Kidney epithelial cell (primary cell): ENCODE measurements at regions not wholly inside any gene's neighbourhood (a gene's known extent, or its start where the extent isn't known, plus 50 kb on each side); places are given as distances from the start of the nearest gene placed in this dataset.
A peak's percentile ranks its signal among the peaks of the same experiment; 100 is the strongest.

Source experiments
- DNase-seq: peaks from one replicate; pipeline ENCODE4 v3.0.0-alpha.2; 2010; ENCODE audit warnings: low read depth
- H3K27me3 ChIP-seq: 2 replicates; pipeline ENCODE4 v1.6.0; 2011; ENCODE audit warnings: low read length; ENCODE audit not compliant: control insufficient read depth, insufficient read depth
- H3K36me3 ChIP-seq: 2 replicates; pipeline ENCODE4 v1.5.1; 2011; ENCODE audit warnings: low read length; ENCODE audit not compliant: control insufficient read depth, insufficient read depth
- H3K4me3 ChIP-seq: 2 replicates; pipeline ENCODE4 v1.5.1; 2011; ENCODE audit warnings: low read depth, mild to moderate bottlenecking, control low read depth, low read length
- TF ChIP-seq, protein P1 (sequence below): IDR thresholded peaks from 2 replicates; pipeline ENCODE4 v1.5.1; 2011; ENCODE audit warnings: mild to moderate bottlenecking, moderate library complexity, low read length, control low read depth, inconsistent platforms; ENCODE audit not compliant: insufficient read depth, poor library complexity, severe bottlenecking

DNA sequence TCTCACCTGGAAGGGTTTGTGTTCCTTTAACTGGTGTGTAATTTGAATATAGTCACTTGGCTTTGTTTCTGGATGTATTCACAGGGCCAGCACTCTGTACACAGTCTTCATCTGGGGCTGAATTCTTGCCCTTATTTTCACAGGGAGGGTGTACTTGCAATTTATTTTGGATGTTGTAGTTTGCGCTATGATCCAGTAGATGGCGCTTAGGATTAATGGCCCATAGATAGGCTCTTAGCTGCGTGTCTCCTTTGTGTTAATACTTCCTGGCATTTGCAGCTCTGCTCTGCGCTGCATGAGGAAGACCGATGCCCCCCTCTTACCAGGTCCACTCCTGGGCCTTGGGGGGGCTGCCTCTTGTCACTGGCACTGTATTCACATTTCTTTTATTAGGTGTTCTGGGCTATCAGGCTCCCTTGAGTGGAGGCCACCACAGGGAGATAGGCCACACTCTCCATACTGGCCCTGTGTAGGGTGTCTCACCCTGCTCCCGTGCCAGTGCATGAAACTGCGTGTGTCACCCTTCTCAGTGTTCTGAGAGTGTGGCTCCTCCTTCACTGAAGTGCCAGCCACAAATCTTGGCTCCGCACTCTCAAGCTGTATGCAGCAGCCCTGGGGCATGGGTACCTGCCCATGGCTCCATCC lies 562.2 kb downstream of the ZIC3 start:
- TF ChIP-seq, protein P1, sequence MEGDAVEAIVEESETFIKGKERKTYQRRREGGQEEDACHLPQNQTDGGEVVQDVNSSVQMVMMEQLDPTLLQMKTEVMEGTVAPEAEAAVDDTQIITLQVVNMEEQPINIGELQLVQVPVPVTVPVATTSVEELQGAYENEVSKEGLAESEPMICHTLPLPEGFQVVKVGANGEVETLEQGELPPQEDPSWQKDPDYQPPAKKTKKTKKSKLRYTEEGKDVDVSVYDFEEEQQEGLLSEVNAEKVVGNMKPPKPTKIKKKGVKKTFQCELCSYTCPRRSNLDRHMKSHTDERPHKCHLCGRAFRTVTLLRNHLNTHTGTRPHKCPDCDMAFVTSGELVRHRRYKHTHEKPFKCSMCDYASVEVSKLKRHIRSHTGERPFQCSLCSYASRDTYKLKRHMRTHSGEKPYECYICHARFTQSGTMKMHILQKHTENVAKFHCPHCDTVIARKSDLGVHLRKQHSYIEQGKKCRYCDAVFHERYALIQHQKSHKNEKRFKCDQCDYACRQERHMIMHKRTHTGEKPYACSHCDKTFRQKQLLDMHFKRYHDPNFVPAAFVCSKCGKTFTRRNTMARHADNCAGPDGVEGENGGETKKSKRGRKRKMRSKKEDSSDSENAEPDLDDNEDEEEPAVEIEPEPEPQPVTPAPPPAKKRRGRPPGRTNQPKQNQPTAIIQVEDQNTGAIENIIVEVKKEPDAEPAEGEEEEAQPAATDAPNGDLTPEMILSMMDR = peak; percentile 63
- Histone ChIP-seq H3K4me3 (no peak overlapping the region), H3K27me3 (no peaks in the 10 kb centered on the region), H3K36me3 (no peaks in the 10 kb centered on the region)
- no peak for DNase-seq

DNA sequence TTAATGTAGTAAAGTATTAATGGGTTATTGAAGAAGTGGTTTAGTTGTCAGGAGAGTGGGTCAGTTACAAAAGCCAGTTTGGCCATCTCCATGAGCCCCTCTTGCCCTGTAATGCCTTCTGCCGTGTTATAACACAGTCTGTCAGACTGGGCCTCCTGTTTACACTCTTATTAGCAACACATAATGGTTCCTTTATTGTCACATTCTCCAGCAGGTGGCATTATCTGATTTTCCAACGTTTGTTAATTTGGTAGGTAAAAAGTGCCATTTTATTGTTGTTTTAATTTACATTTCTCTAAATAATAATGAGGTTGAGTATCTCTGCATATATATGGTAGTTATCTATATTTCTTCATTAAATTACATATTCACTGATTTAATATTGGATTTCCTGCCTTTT lies 560.8 kb downstream of the FGF13 start:
- Histone ChIP-seq H3K27me3 (no peaks in the 10 kb centered on the region), H3K4me3 (no peak overlapping the region), H3K36me3 (no peaks in the 10 kb centered on the region)
- TF ChIP-seq, protein P1 = no peak
- no peak for DNase-seq

DNA sequence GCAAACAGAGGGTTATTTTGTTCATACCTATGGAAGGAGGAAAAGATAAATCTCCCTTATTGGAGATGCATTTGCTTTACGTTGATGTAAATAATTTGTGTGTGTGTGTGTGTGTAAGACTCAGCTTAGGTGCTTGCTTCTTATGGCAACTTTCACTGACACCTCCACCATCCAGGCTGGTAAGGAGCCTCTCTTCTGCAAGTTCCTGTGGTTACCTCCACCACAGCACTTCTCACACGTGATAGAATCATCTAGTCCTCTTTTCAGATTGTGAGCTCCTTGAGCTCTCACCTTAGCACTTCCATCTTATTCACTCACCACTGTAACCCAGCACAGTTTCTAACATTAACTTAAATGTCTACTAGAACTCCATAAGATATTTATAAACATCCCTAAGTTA lies 553.7 kb downstream of the FGF13 start:
- no peak for DNase-seq
- H3K36me3 ChIP-seq = no peaks in the 10 kb centered on the region
- no peaks in the 10 kb centered on the region for H3K27me3 ChIP-seq
- TF ChIP-seq, protein P1 = no peak
- H3K4me3 ChIP-seq = no peak overlapping the region

DNA sequence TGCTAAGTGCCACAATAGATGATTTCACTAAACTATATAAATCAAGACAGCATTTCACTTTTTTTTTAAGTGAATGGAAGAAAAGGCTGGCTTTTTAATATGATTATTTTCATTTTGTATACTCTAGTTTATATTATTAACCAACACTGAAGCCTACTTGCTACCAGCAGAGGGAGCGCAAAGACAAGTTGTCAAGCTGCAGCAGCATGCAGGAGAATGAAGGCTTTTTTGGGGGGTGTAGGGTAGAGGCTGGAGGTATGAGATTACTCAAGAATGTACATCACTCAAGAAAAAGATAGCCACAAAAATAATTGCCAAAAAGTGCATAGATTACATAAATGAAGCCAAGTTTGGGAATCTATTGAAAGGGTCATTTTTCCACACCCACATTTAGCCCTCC lies 519.5 kb downstream of the FGF13 start:
- TF ChIP-seq, protein P1 = peak; percentile 53
- DNase-seq = no peak
- H3K36me3 ChIP-seq = no peaks in the 10 kb centered on the region

DNA sequence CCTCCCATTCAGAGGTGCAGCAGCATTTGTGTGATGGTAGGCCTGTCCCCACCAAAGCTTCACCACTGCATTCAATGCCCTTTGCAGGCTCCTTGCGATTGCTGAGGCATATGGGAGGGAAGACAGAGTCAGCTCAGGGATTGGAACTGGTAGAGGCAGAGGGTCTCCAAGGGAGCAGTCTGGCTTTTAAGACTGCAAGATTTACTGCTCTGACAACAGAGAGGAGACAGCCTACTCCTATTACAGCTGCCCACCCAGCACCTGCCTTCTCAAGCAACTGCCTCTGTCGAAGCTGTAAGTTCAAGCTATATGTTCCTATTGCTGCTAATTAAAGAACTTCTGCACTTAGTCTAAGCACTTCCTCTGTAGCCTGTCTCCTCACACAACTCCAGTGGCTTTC lies 481.8 kb downstream of the FGF13 start:
- DNase-seq = no peak
- H3K4me3 ChIP-seq = no peak overlapping the region
- TF ChIP-seq, protein P1 = no peak
- H3K27me3 ChIP-seq = no peaks in the 10 kb centered on the region
- H3K36me3 ChIP-seq = no peaks in the 10 kb centered on the region

More for the DNA sequence above, 519.5 kb downstream of the FGF13 start:
- H3K4me3 ChIP-seq = no peak overlapping the region
- H3K27me3 ChIP-seq = no peaks in the 10 kb centered on the region

DNA sequence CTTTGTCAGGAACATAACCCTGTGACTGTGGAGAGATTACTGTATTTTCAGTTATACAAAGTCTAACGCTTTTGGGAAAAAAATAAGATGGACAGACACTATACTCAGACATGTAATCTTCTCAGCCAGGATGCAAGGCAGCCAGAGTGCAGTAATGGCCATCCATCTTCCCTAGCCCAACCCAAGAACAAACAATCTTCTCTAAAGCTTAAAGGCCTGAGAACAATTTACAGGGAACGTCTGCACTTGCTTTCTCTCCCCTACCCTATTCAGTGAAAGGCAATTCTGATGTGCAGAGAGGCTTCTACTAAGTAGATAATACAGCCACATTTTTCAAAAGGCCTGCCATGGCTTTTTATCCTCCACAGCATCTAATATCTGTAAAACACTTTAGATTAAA lies 471.3 kb downstream of the FGF13 start:
- no peaks in the 10 kb centered on the region for H3K36me3 ChIP-seq
- H3K27me3 ChIP-seq = no peaks in the 10 kb centered on the region
- TF ChIP-seq, protein P1 = no peak
- no peak for DNase-seq
- no peak overlapping the region for H3K4me3 ChIP-seq
